ENCODE measurements at regions not wholly inside any gene's neighbourhood (a gene's known extent, or its start where the extent isn't known, plus 50 kb on each side); places are given as distances from the start of the nearest gene placed in this dataset.

- FAIRE-seq (no peak), DNase-seq (ENCODE audit: low read depth, low spot score) (no peak)
- Histone ChIP-seq H3K9me3 (ENCODE audit: control insufficient read depth, low read depth, low read length) (no peaks in the 10 kb centered on the region), H3K36me3 (ENCODE audit: control insufficient read depth in 2 of 2, extremely low read depth in 1 of 2, insufficient read depth in 2 of 2, low read length in 2 of 2) (no peaks in the 10 kb centered on the region), H3K27ac (ENCODE audit: control insufficient read depth, insufficient read depth, low read length) (no peak overlapping the region), H3K4me1 (ENCODE audit: control insufficient read depth, extremely low read depth, insufficient read depth, low read length) (no peaks in the 10 kb centered on the region), H3K9me1 (ENCODE audit: control insufficient read depth, extremely low read depth, insufficient read depth, low read length) (no peaks in the 10 kb centered on the region), H3K79me2 (ENCODE audit: control insufficient read depth, insufficient read depth, low read length) (no peaks in the 10 kb centered on the region), H2AFZ (ENCODE audit: control insufficient read depth, low read length) (no peak overlapping the region), H4K20me1 (ENCODE audit: control insufficient read depth, extremely low read depth, insufficient read depth, low read length) (no peaks in the 10 kb centered on the region), H3K27me3 (ENCODE audit: control insufficient read depth, extremely low read depth, insufficient read depth, low read length) (no peaks in the 10 kb centered on the region), H3K9ac (ENCODE audit: control insufficient read depth, extremely low read depth, insufficient read depth, low read length) (no peak overlapping the region), H3K4me3 (ENCODE audit: control insufficient read depth in 2 of 3, extremely low read depth in 1 of 3, insufficient read depth in 2 of 3, low read depth in 1 of 3, low read length in 3 of 3) (no peak overlapping the region), H3K4me2 (ENCODE audit: control insufficient read depth, extremely low read depth, insufficient read depth, low read depth, low read length) (no peak overlapping the region)
- dilution Hi-C loops (cut with MboI; ENCODE audit: extremely low pct_ligation_motif_present, low sequenced_read_pairs): no loop called here
- TF ChIP-seq EZH2 (IDR thresholded peaks at IDR 0.05; ENCODE audit: low read length) (no peak), CTCF (optimal IDR thresholded peaks at IDR 0.05 in 1 of 3, IDR thresholded peaks at IDR 0.05 in 1 of 3, conservative IDR thresholded peaks at IDR 0.05 in 1 of 3; ENCODE audit: extremely low read depth in 1 of 3, insufficient read depth in 2 of 3, low read length in 3 of 3) (no peak)
These were observed 380.9 kb upstream of the RARB start for GRCh38 chr3:25046911-25047771.

GRCh38 chr3:25049304-25049703 is 378.8 kb upstream of the RARB start:
- Histone ChIP-seq H3K9ac (ENCODE audit: control insufficient read depth, extremely low read depth, insufficient read depth, low read length) (no peak overlapping the region), H2AFZ (ENCODE audit: control insufficient read depth, low read length) (no peak overlapping the region), H3K79me2 (ENCODE audit: control insufficient read depth, insufficient read depth, low read length) (no peaks in the 10 kb centered on the region), H3K9me1 (ENCODE audit: control insufficient read depth, extremely low read depth, insufficient read depth, low read length) (no peaks in the 10 kb centered on the region), H3K4me3 (ENCODE audit: control insufficient read depth in 2 of 3, extremely low read depth in 1 of 3, insufficient read depth in 2 of 3, low read depth in 1 of 3, low read length in 3 of 3) (no peak overlapping the region), H3K4me1 (ENCODE audit: control insufficient read depth, extremely low read depth, insufficient read depth, low read length) (no peaks in the 10 kb centered on the region), H3K27ac (ENCODE audit: control insufficient read depth, insufficient read depth, low read length) (no peak overlapping the region), H3K4me2 (ENCODE audit: control insufficient read depth, extremely low read depth, insufficient read depth, low read depth, low read length) (no peak overlapping the region), H3K9me3 (ENCODE audit: control insufficient read depth, low read depth, low read length) (no peaks in the 10 kb centered on the region), H3K27me3 (ENCODE audit: control insufficient read depth, extremely low read depth, insufficient read depth, low read length) (no peaks in the 10 kb centered on the region), H4K20me1 (ENCODE audit: control insufficient read depth, extremely low read depth, insufficient read depth, low read length) (no peaks in the 10 kb centered on the region), H3K36me3 (ENCODE audit: control insufficient read depth in 2 of 2, extremely low read depth in 1 of 2, insufficient read depth in 2 of 2, low read length in 2 of 2) (no peaks in the 10 kb centered on the region)
- dilution Hi-C loops (cut with MboI; ENCODE audit: extremely low pct_ligation_motif_present, low sequenced_read_pairs): no loop called here
- FAIRE-seq (no peak), DNase-seq (ENCODE audit: low read depth, low spot score) (no peak)
- TF ChIP-seq CTCF (optimal IDR thresholded peaks at IDR 0.05 in 1 of 3, IDR thresholded peaks at IDR 0.05 in 1 of 3, conservative IDR thresholded peaks at IDR 0.05 in 1 of 3; ENCODE audit: extremely low read depth in 1 of 3, insufficient read depth in 2 of 3, low read length in 3 of 3): no peak
- TF ChIP-seq EZH2 (IDR thresholded peaks at IDR 0.05; ENCODE audit: low read length): no peak
